ENCODE measurements at regions not wholly inside any gene's neighbourhood (a gene's known extent, or its start where the extent isn't known, plus 50 kb on each side); places are given as distances from the start of the nearest gene placed in this dataset.

DNA sequence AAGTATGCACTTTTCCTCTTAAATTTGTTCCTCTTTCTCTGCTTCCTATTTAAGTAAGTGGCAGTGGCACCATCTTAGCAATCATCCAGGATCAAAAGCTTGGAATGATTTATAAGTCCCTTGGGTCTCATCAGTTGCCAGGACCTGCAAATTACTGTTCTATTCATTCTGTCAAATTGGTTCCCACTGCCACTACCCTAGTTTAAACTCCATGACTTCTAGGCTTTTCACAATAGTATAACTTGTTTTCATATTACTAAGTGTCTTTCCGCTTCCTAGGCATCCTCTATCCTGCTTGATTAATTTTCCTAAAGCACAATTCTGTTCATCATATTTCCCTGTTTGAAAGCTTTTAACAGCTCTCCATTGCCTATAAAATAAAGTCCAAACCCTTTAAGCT, 363.9 kb upstream of the MEF2C start:
- TF ChIP-seq, protein P1, sequence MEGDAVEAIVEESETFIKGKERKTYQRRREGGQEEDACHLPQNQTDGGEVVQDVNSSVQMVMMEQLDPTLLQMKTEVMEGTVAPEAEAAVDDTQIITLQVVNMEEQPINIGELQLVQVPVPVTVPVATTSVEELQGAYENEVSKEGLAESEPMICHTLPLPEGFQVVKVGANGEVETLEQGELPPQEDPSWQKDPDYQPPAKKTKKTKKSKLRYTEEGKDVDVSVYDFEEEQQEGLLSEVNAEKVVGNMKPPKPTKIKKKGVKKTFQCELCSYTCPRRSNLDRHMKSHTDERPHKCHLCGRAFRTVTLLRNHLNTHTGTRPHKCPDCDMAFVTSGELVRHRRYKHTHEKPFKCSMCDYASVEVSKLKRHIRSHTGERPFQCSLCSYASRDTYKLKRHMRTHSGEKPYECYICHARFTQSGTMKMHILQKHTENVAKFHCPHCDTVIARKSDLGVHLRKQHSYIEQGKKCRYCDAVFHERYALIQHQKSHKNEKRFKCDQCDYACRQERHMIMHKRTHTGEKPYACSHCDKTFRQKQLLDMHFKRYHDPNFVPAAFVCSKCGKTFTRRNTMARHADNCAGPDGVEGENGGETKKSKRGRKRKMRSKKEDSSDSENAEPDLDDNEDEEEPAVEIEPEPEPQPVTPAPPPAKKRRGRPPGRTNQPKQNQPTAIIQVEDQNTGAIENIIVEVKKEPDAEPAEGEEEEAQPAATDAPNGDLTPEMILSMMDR (IDR thresholded peaks at IDR 0.05): no peak
- TF ChIP-seq POLR2A (IDR thresholded peaks at IDR 0.05) (no peak), POLR2AphosphoS5 (IDR thresholded peaks at IDR 0.05) (no peak)
